Ammon's horn (tissue), 1 donor: ENCODE measurements at regions not wholly inside any gene's neighbourhood (a gene's known extent, or its start where the extent isn't known, plus 50 kb on each side); places are given as distances from the start of the nearest gene placed in this dataset.
"Not testable (repeated sequence)": the region's sequence is repeated elsewhere in the genome, so short reads cannot be mapped to it uniquely, and the experiment has no call there.

Experiments used
- DNase-seq: peaks from one replicate; pipeline ENCODE4 v3.0.0-alpha.2; 2016; ENCODE audit warnings: low spot score

DNA sequence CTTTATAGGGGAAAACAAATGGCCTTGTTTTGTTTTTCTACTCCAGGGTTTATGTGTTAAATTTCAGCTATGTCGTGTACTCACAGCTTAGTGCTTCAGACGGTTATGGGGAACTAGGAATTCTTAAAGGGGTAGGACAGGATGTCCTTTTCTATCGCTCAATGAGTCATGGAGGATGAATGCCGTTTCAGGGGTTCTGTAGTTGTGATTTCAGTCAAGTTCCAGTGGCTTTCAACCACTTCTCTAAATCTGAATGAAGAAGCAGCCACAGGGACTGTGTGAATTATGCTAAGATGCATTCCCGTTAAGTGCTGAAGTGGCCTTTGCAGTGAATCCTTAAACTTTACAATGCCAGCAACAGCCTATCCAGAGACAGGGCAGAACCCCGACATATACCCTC is 1231.7 kb upstream of the ZEB2 start:
- peak; percentile 54 for DNase-seq

DNA sequence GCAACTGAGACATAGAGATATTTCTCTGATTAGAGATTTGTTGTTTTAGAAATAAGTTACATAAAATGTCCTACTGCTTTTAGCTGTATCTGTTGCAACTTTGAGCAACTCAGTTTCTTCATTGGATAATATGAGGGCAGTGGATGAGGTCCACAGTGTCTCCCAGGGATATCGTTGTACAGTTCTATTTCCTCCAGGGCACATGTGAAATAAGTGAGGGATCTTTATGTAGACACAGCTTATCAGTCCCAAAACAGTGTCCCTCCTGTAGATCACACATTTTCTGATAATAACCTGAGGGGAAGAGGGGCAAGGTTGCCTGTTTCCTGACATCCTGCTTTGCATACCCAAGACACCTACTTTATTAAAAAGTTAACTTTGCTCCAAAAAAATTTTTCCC is 1231.2 kb upstream of the ZEB2 start:
- no peak for DNase-seq

DNA sequence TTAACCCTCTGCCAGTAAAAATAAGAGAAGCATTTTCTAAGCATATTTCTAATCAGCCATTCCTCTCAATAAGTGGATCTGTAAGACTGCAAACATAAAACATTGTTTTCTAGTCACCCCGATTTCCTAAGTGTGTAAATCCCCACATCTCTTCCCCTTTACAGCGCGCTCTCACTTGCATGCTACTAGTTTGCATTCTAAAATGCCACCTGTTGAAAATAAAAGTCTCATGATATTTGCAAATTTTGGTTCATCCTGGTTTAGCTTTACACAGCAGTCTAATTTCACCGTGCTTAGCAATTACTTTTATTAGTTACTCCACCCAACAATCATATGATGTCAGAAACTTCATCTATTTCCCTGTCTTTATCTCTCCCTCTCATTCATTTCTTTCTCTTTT is 1230.7 kb upstream of the ZEB2 start:
- DNase-seq, result no peak

DNA sequence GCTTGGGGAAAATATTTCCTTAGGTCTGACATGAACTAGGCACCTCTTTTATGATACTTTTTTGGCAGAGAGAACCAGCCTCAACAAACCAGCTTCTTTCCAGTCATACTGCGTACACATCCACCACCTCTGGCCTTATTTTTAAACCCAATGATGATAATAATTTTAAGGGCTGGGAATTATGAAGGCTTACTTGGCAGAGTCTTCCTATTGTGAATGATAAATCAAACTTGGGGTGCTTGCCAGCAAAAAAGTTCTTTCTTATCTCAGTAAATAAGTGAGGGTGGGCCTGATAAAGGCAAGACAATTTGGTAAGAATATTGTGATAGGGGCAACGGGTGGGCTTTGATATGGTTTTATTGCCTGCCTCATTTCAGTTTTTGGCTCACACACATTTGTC is 1230.2 kb upstream of the ZEB2 start:
- no peak for DNase-seq

DNA sequence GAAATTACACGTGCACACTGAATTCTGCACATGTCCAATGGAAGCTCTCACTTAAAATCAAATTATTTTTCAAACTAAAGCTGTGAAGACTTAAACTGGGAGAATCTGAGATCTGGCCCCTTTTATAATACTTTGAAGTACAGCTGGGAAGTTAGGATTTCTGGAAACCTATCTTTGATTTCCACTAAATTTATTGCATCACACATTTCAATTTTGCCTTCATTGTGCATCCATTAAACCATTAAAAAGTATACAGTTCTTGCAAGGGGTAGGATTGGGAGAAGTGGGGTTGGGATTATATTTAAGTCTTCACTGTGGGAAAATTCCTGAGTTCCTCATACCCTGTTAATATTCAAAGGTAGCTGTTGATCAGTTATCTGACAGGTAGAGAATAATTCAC is 1229.6 kb upstream of the ZEB2 start:
- DNase-seq, result no peak

DNA sequence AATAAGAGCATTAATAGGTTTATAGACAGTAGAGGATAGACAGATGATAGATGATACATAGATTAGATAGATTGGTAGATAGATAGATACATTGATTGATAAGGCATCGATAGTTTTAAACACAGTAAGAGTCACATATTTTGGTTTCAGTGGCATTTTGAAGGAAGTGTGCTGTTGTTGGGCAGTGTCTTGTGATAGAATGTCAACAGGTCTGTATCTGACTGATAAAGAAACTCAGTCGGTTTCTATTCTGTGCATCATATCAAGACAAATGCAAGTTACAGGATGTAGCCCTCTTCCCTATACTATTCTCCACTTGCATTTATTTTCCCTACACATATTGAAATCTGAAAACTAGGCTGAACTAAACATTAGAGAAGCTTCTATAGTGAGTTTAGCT is 1229.0 kb upstream of the ZEB2 start:
- no peak for DNase-seq

DNA sequence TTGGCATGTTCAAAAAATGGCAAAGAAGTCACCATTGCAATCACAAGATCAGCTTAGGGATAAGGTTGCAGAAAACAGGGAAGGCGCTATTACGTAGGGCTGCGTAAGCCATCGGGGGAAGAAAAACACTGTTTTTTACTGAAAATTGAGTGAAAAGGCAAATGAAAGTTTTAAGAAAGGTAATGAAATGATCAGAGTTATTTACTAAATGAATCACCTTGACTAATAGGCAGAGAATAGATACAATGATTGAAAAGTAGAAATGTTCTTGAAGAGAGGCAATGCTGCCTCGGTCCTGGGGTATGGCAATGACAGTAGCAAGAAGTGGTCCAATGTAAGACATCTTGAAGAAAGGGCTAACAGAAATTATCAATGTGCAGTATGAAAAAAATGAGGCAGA is 1227.8 kb upstream of the ZEB2 start:
- no peak for DNase-seq

DNA sequence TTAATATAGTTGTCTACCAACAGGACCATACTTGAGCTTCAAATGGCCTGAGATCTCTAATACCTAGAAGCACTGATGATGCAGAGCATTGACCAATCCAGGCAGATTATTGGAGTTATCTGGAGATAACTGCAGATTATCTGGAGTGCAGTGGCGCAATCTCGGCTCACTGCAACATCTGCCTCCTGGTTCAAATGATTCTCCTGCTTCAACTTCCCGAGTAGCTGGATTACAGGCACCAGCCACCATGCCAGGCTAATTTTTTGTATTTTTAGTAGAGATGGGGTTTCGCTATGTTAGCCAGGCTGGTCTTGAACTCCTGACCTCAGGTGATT is 1225.4 kb upstream of the ZEB2 start:
- DNase-seq, result not testable (repeated sequence)

DNA sequence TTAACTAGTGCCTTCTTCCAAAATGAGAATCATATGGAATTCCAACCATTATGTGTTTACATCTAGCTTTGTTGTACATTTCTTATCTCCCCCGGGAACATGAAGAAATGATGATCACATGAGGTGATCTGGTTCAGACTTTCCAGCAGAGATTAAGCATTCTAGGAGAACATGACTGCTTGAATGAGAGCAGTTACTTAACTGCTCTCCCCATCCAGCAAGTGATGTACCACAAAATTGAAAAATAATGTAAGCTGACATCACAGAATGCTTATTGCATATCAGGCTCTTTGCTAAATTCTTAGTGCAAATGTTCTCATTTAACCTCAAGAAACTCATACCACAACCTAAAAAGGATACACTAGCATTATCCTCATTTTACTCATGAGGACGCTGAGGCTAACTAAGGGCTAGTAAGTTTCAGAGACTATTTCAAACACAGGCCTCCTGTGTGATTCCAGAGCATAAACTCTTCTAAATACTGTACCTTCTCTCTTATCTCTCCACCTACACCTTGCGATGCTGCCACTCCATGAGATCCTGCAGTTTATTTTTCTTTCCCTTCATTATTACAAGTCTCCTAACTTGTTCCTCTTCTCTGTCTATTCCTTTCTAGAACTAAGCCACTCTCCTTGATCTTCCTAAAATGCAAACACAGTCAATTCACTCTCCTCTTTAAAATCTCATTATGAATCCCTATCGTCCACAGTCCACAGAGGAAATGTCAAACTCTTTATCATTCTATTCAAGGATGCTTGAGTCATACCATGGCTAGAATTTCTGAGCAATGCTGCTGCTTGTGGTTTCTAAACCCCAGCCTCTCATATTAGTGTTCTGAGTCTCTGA is 1224.8 kb upstream of the ZEB2 start:
- no peak for DNase-seq

DNA sequence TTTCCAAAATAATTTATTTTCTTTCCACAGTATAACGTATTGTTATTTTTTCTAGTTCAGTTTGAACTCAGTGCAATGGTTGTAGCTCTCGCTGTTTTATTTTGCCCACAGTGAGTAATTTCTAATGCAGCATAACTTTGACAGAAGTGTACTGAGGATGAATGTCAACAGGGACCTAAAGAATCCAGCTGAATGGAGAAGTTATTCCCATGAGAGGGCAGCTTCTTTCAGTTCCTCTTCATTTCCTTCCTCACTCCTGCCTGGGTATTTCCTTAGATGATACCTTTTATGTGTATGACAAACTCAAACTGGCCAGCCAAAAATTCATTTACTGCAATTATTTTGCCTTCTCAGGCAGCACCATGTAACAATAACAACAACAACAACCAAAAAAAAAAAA is 1223.1 kb upstream of the ZEB2 start:
- DNase-seq, result peak; percentile 30

DNA sequence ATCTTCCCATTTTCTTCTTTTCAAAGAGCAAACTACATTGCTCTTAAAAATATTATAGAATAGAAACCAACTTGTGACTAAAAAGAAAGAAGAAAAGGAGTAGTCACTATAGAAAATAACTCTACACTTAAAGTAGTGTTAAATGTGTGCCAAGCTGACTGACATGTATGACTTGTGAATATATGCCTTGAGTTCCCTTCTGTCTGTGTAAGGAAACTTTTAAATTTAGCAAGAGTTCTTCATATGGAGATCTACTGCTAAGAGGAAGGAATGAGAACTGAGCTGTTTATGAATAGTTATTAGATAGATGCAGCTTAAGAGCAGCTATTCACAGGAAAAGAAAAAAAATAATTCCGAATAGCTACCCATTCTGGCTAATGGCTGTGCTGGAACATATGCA is 1221.7 kb upstream of the ZEB2 start:
- DNase-seq, result no peak

DNA sequence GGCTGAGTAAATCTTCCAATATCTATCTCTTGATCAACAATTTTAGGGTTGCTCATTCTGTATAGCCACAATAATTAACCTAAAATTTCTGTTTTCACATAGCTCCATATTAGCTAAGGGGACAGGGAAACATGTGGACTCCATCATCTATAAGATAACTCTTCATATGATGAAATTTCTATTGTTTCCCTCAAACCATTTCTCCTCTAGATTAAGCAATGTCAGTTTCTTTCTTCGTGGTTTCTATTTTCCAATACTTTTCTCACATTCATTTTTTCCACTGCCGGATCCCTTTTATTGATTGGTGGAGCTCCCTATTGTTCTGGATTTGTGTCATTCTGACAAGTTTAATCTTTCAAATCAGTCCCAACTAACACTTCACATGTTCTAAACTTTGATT is 1221.3 kb upstream of the ZEB2 start:
- no peak for DNase-seq

DNA sequence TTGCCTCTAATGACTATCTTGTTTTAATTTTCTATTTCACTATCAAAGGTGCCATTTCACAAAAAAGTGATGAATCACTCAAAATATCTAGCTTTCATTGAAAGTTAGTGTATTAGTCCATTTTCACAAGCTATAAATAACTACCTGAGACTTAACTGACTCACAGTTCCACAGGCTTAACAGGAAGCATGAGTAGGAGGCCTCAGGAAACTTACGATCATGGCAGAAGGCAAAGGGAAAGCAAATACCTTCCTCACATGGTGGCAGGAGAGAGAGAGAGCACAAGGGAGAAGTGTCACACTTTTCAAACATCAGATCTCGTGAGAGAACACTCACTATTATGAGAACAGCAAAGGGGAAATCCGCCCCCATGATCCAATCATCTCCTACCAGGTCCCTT is 1220.4 kb upstream of the ZEB2 start:
- DNase-seq, result no peak

DNA sequence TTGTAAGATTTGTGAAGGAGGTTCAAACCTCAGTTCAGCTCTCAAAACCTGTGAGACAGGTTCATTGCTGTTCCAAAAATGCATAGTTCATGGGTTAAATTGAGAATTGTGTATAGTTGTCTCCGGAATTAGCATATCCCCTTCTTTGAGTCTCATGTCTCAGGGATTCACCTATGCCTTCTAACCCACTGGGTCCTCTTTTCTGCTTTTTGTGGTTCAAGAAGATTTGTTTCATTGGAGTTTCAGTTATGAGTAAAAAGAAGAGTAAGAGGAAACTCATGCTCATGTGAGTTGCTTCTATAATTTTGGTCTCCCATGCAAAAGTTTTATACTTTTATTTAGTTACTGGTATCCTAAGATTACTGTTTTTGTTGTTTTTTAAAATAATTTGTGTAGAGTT is 1219.8 kb upstream of the ZEB2 start:
- no peak for DNase-seq

DNA sequence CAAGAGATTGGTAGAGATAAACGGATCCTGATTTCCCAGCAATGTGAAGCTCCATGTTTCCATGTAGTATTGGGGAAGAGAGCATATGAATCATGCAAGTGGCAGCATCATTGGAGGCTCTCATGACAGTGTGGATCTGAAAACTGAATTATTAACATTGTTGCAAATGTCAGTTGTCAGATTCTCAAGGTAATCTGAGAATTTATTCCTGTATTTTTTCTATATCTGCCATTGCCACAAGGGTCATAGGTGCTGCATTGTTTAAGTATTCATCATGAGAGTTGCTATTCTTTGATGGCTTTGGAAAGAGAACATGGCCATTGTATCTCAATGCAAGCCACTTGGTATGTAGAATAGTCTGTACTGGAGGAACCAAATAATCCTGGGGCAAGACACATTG is 1217.0 kb upstream of the ZEB2 start:
- no peak for DNase-seq

DNA sequence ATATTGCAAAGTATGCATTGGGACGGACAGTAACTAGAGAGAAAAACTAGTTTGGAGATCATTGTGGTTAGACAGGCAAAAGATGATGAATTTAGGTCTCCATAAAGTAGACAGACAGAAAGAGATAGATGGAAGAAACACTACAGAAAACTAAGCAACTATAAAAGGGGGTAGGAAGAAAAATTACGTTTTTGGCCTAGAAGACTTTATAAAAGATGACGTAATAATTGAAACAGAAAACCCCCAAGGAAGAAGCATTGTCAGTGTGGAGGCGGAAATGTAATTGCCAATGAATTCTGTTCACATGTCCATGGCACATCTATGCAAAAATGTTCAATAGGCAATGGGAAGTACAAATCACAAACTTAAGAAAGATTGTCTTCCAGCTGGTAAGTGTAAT is 1211.5 kb upstream of the ZEB2 start:
- DNase-seq, result no peak

DNA sequence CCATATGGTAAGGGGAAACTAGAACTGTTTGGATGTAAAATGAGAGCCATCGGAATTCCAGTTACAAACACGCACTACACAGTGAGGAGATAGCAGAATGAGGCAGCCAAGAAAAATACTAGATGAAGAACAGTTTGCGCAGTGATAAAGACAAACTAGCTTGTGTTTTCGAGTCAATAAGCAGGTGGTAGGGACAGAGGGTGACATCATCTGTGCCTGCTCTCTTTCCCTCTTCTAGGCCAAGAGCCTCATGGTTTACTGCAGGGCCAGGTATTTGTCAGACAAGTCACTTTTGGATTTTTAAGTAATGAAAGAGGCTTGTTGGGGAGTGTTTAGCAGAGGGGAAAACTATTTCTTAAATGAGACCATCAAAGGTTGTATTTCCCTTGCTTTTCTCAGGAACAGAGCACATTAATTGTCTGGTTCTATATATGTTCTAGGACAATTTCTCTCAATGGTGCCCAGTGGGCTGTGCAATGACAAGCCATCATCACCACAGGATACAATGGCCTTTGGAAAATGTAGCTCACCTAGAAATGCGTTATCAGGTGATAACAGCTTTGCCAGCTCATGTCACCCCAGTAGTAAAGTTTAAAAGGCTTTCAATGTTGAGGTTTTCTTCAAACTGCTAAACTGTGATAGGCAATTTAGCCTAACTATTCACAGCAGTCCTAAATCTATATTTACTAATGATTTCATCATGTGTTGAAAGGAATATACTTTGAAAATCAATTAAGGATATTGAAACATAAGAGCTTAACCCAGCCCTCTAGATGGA is 1210.3 kb upstream of the ZEB2 start:
- no peak for DNase-seq

DNA sequence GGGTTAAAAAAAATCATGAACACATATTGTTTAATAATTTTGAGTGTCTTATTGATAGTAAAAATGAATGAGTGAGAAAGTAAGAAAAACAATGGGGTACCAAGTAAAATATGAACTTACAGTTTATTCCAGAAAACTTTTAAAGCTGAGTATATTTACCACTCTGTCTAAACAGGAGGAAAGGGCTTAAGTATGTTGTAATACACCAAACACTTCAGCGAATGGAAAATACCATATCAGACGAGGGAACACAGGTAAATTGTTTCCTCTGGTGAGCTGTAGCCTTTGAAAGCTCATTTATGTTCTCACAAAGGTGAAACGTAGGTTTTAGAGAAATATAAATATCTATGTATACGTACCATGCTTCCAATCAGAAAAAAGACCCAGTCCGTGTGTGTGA is 1209.6 kb upstream of the ZEB2 start:
- DNase-seq, result no peak

DNA sequence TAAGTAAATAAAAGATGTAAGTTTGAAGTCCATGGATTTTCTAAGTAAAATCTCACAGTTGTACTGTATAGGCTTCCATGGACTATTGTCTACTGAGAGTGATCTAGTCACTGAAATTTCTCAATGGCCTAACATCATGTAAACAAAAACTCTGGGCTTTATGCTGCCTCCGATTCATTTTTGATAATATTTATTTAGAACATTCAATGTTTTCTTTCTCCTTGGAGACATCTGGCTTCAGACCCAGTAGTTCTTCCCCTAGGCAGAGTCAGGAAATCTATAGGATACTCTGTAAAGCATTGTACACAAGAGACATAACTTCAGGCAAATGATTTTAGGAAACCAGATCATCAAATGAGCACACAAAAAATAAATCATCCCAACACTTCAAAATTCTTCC is 1208.6 kb upstream of the ZEB2 start:
- DNase-seq, result no peak

DNA sequence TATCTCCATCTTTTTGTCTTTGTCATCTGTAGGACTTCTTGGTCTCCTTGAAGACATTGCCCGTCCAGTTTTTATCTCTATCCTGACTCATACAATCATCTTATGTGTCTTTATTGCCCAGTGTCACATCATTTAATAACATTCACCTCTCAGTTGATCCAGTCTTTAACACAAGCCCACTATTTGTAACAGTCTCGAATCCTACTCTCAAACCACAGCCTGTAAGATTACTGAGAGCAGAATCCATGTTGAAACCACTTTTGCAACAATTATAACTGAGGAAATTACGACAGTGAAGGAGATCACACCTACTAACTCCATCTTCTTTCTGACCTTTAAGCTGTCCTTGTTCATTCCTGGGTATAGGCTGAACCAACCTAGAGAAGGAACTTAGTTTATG is 1206.0 kb upstream of the ZEB2 start:
- no peak for DNase-seq

DNA sequence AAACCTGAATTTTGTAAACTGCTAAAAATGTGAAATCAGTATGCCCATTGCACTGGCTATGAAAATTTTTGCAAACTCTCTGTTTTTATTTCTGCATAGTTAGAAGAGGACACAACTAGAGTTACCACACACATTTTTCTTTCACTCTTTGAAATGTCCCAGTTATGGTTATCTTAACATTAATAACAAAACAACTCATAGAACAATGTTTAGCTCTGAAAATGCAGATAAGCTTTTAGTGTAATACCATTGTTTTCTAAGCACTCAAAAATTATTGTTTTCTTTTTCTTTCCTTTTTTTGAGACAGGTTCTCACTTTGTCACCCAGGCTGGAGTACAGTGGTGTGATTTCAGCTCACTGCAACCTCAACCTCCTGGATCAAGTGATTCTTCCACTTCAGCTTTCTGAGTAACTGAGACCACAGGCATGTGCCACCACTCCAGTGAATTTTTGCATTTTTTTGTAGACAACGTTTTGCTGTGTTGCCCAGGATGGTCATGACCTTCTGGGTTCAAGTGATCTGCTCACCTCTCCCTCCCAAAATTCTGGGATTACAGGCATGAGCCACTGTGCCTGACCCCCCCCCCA is 1204.5 kb upstream of the ZEB2 start:
- DNase-seq, result no peak

DNA sequence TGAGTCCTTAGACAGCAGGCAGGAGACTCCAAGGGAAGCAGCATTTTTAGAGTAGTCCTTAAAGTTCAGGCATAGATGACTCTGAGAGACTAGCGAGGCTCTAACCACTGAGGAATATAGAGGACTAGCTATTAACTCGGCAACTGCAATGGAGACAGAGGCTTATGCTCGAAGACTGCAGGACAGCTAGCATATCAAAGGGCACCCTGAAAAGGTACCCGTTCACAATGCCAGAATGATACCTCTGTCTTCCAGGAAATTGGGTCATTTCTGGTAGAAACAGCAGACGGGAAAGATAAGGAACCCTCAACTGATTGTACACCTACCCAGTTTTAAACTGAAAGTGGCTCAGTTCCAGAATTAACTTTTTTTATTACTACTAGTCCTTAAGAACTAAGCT is 1204.0 kb upstream of the ZEB2 start:
- no peak for DNase-seq

DNA sequence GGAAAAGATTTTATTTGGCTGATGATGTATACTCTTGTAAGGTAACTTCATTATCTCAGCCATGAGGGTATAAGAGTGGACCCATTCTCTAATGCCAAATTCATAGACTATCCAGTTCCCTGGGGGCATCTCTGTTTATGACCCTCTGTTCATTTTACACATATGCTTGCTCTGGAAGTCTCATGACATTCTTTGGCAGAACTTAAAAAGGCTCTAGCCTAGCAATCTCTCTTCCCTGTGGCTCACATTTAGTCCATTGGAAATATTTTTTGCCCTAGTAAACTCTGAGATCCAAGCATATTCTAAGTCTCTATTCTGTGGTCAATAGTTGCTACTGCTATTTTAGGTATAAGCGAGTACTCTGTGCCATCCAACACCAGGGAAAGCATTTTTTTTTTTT is 1201.8 kb upstream of the ZEB2 start:
- DNase-seq, result no peak
